GM23338 (cell line): ENCODE measurements at regions not wholly inside any gene's neighbourhood (a gene's known extent, or its start where the extent isn't known, plus 50 kb on each side); places are given as distances from the start of the nearest gene placed in this dataset.

Source experiments
- ATAC-seq: fragments of 200-7000 bp; cut with Tn5 transposase; 3 replicates; pipeline ENCODE4 v1.9.1; 2020
- DNase-seq: peaks from one replicate; pipeline ENCODE4 v3.0.0-alpha.2; 2015; ENCODE audit warnings: low spot score
- H2AFZ ChIP-seq: fragments of 200-600 bp; sonication (generic); 2 replicates; pipeline ENCODE4 v1.8.0; 2016; ENCODE audit warnings: antibody characterized with exemption, mild to moderate bottlenecking, moderate library complexity
- H3F3A ChIP-seq: fragments of 200-600 bp; sonication (generic); replicated peaks from 2 replicates; pipeline ENCODE4 v1.8.0; 2017; ENCODE audit warnings: antibody characterized with exemption, mixed run types, low read depth
- H3K27ac ChIP-seq: fragments of 200-600 bp; sonication (generic); 2 replicates; pipeline ENCODE4 v1.6.1; 2016; ENCODE audit warnings: low read depth
- H3K27me3 ChIP-seq: fragments of 200-600 bp; sonication (generic); 2 replicates; pipeline ENCODE4 v1.8.0; 2016; ENCODE audit warnings: mild to moderate bottlenecking, mixed run types, moderate library complexity; ENCODE audit not compliant: insufficient read depth
- H3K36me3 ChIP-seq: fragments of 200-600 bp; sonication (generic); 2 replicates; pipeline ENCODE4 v1.8.0; 2016; ENCODE audit warnings: mild to moderate bottlenecking; ENCODE audit not compliant: insufficient read depth
- H3K4me1 ChIP-seq: fragments of 200-600 bp; sonication (generic); 2 replicates; pipeline ENCODE4 v1.8.0; 2016; ENCODE audit warnings: mild to moderate bottlenecking, moderate library complexity; ENCODE audit not compliant: insufficient read depth
- H3K4me2 ChIP-seq: fragments of 200-600 bp; sonication (generic); 2 replicates; pipeline ENCODE4 v1.7.1; 2017; ENCODE audit warnings: mixed run types
- H3K4me3 ChIP-seq: fragments of 200-600 bp; sonication (generic); 2 replicates; pipeline ENCODE4 v1.6.1; 2016; ENCODE audit warnings: mixed run types
- H3K79me2 ChIP-seq: fragments of 200-600 bp; sonication (generic); replicated peaks from 2 replicates; pipeline ENCODE4 v1.8.0; 2017; ENCODE audit warnings: mild to moderate bottlenecking; ENCODE audit not compliant: insufficient read depth
- H3K9me2 ChIP-seq: fragments of 200-600 bp; sonication (generic); 2 replicates; pipeline ENCODE4 v1.8.0; 2017; ENCODE audit not compliant: insufficient read depth
- H4K20me1 ChIP-seq: fragments of 200-600 bp; sonication (generic); replicated peaks from 2 replicates; pipeline ENCODE4 v1.8.0; 2017; ENCODE audit warnings: mild to moderate bottlenecking; ENCODE audit not compliant: insufficient read depth
- H3K27ac Mint-ChIP-seq: 2 replicates; pipeline ENCODE4 v1.8.0; 2020; ENCODE audit warnings: inconsistent platforms, mild to moderate bottlenecking, moderate library complexity, mixed read lengths
- H3K27me3 Mint-ChIP-seq: 3 replicates; pipeline ENCODE4 v1.8.0; 2022; ENCODE audit warnings: low read depth, mild to moderate bottlenecking, moderate library complexity, mixed read lengths, inconsistent platforms; ENCODE audit not compliant: insufficient read depth, poor library complexity
- H3K36me3 Mint-ChIP-seq: 3 replicates; pipeline ENCODE4 v1.8.0; 2021; ENCODE audit warnings: low read depth, mild to moderate bottlenecking, inconsistent platforms, moderate library complexity, mixed read lengths
- H3K4me1 Mint-ChIP-seq: 3 replicates; pipeline ENCODE4 v1.8.0; 2020; ENCODE audit warnings: mild to moderate bottlenecking, inconsistent platforms, mixed read lengths
- H3K4me3 Mint-ChIP-seq: 3 replicates; pipeline ENCODE4 v1.8.0; 2021; ENCODE audit warnings: moderate library complexity, mild to moderate bottlenecking, inconsistent platforms, mixed read lengths
- H3K9me3 Mint-ChIP-seq: 3 replicates; pipeline ENCODE4 v1.8.0; 2020; ENCODE audit warnings: moderate library complexity, mild to moderate bottlenecking, inconsistent platforms, mixed read lengths
- CREB1 ChIP-seq: fragments of 250-450 bp; sonication (Bioruptor Pico); IDR thresholded peaks from 2 replicates; pipeline ENCODE4 v1.5.0; 2020; ENCODE audit warnings: low read depth, mild to moderate bottlenecking, moderate library complexity
- EZH2 ChIP-seq: fragments of 200-600 bp; sonication (generic); IDR thresholded peaks from one replicate; pipeline ENCODE4 v1.8.0; 2017; ENCODE audit warnings: antibody characterized with exemption, mild to moderate bottlenecking, low read depth; ENCODE audit not compliant: unreplicated experiment
- EZH2phosphoT487 ChIP-seq: fragments of 200-600 bp; sonication (generic); IDR thresholded peaks from one replicate; pipeline ENCODE4 v1.8.1; 2018; ENCODE audit warnings: antibody characterized with exemption; ENCODE audit not compliant: unreplicated experiment
- JUNB ChIP-seq: IDR thresholded peaks from one replicate; pipeline ENCODE4 v1.6.1; 2016; ENCODE audit warnings: antibody characterized with exemption; ENCODE audit not compliant: unreplicated experiment
- POLR2AphosphoS5 ChIP-seq: IDR thresholded peaks from 2 replicates; pipeline ENCODE4 v1.6.1; 2016; ENCODE audit warnings: antibody characterized with exemption, low read depth
- ZNF331 ChIP-seq: fragments of 250-450 bp; sonication (Bioruptor Pico); IDR thresholded peaks from 2 replicates; pipeline ENCODE4 v1.5.0; 2020; ENCODE audit warnings: low read depth, mild to moderate bottlenecking, moderate library complexity
- TF ChIP-seq, protein P1 (sequence below), 2 experiments: fragments of 200-600 bp in 1 of 2; sonication (generic) in 1 of 2; conservative IDR thresholded peaks; 2 replicates each; pipeline versions ENCODE4 v1.5.1 to v1.6.1; 2016 to 2017; ENCODE audit warnings: antibody characterized with exemption in 2 of 2, low read depth in 2 of 2, mild to moderate bottlenecking in 2 of 2, moderate library complexity in 1 of 2
- TF ChIP-seq, protein P2 (sequence below): IDR thresholded peaks from one replicate; pipeline ENCODE4 v1.6.1; 2018; ENCODE audit warnings: antibody characterized with exemption; ENCODE audit not compliant: unreplicated experiment
- TF ChIP-seq, protein P3 (sequence below): IDR thresholded peaks from 2 replicates; pipeline ENCODE4 v1.6.1; 2016; ENCODE audit warnings: antibody characterized with exemption
- TF ChIP-seq, protein P4 (sequence below): fragments of 250-450 bp; sonication (Bioruptor Pico); IDR thresholded peaks from 2 replicates; pipeline ENCODE4 v1.5.0; 2020; ENCODE audit warnings: mild to moderate bottlenecking, moderate library complexity

DNA sequence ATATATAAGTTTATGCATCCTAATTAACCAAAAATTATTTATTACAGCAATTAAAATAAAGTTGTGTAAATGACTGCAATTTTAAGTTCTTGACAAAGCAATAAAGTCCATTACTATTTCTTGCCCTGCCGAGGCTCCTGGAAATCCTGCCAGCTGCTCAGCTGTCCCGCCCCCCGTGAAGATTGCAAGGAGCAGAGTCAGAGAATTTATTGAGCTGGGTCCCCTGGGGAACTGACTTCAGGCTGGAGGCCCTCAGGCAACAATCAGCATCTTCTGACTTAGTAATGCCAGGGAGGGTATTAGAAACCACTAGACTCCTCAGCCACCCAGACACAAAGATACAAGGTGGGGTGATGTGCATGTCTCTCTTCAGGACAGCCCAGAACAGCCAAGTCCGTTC lies 92.3 kb downstream of the EDN3 start:
- Histone ChIP-seq H3K4me2 (no peak overlapping the region), H3K27me3 (no peaks in the 10 kb centered on the region), H3K4me3 (no peak overlapping the region), H2AFZ (no peak overlapping the region), H3F3A (no peaks in the 10 kb centered on the region), H4K20me1 (no peaks in the 10 kb centered on the region), H3K4me1 (no peaks in the 10 kb centered on the region), H3K27ac (no peak overlapping the region), H3K79me2 (no peaks in the 10 kb centered on the region), H3K9me2 (0 out of 2 replicates have a peak, but pooled peaks cover 2% of the 10 kb centered on the region), H3K36me3 (no peaks in the 10 kb centered on the region)
- Mint-ChIP-seq H3K27me3 (peaks cover 9% of the 10 kb centered on the region), H3K27ac (no peak overlapping the region), H3K4me3 (no peak overlapping the region), H3K4me1 (no peaks in the 10 kb centered on the region), H3K9me3 (no peaks in the 10 kb centered on the region; the same call in 1 of the 3 replicates), H3K36me3 (no peaks in the 10 kb centered on the region; the same call in 2 of the 3 replicates)
- TF ChIP-seq, protein P1, sequence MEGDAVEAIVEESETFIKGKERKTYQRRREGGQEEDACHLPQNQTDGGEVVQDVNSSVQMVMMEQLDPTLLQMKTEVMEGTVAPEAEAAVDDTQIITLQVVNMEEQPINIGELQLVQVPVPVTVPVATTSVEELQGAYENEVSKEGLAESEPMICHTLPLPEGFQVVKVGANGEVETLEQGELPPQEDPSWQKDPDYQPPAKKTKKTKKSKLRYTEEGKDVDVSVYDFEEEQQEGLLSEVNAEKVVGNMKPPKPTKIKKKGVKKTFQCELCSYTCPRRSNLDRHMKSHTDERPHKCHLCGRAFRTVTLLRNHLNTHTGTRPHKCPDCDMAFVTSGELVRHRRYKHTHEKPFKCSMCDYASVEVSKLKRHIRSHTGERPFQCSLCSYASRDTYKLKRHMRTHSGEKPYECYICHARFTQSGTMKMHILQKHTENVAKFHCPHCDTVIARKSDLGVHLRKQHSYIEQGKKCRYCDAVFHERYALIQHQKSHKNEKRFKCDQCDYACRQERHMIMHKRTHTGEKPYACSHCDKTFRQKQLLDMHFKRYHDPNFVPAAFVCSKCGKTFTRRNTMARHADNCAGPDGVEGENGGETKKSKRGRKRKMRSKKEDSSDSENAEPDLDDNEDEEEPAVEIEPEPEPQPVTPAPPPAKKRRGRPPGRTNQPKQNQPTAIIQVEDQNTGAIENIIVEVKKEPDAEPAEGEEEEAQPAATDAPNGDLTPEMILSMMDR (conservative IDR thresholded peaks at IDR 0.05; ENCODE audit: low read depth in 2 of 2) = no peak
- no peak for TF ChIP-seq POLR2AphosphoS5
- no peak for TF ChIP-seq ZNF331 (CRISPR knock-in tag)
- TF ChIP-seq, protein P2, sequence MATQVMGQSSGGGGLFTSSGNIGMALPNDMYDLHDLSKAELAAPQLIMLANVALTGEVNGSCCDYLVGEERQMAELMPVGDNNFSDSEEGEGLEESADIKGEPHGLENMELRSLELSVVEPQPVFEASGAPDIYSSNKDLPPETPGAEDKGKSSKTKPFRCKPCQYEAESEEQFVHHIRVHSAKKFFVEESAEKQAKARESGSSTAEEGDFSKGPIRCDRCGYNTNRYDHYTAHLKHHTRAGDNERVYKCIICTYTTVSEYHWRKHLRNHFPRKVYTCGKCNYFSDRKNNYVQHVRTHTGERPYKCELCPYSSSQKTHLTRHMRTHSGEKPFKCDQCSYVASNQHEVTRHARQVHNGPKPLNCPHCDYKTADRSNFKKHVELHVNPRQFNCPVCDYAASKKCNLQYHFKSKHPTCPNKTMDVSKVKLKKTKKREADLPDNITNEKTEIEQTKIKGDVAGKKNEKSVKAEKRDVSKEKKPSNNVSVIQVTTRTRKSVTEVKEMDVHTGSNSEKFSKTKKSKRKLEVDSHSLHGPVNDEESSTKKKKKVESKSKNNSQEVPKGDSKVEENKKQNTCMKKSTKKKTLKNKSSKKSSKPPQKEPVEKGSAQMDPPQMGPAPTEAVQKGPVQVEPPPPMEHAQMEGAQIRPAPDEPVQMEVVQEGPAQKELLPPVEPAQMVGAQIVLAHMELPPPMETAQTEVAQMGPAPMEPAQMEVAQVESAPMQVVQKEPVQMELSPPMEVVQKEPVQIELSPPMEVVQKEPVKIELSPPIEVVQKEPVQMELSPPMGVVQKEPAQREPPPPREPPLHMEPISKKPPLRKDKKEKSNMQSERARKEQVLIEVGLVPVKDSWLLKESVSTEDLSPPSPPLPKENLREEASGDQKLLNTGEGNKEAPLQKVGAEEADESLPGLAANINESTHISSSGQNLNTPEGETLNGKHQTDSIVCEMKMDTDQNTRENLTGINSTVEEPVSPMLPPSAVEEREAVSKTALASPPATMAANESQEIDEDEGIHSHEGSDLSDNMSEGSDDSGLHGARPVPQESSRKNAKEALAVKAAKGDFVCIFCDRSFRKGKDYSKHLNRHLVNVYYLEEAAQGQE = no peak
- no peak for TF ChIP-seq EZH2phosphoT487
- TF ChIP-seq, protein P3, sequence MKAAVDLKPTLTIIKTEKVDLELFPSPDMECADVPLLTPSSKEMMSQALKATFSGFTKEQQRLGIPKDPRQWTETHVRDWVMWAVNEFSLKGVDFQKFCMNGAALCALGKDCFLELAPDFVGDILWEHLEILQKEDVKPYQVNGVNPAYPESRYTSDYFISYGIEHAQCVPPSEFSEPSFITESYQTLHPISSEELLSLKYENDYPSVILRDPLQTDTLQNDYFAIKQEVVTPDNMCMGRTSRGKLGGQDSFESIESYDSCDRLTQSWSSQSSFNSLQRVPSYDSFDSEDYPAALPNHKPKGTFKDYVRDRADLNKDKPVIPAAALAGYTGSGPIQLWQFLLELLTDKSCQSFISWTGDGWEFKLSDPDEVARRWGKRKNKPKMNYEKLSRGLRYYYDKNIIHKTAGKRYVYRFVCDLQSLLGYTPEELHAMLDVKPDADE = no peak
- TF ChIP-seq JUNB = no peak
- TF ChIP-seq, protein P4, sequence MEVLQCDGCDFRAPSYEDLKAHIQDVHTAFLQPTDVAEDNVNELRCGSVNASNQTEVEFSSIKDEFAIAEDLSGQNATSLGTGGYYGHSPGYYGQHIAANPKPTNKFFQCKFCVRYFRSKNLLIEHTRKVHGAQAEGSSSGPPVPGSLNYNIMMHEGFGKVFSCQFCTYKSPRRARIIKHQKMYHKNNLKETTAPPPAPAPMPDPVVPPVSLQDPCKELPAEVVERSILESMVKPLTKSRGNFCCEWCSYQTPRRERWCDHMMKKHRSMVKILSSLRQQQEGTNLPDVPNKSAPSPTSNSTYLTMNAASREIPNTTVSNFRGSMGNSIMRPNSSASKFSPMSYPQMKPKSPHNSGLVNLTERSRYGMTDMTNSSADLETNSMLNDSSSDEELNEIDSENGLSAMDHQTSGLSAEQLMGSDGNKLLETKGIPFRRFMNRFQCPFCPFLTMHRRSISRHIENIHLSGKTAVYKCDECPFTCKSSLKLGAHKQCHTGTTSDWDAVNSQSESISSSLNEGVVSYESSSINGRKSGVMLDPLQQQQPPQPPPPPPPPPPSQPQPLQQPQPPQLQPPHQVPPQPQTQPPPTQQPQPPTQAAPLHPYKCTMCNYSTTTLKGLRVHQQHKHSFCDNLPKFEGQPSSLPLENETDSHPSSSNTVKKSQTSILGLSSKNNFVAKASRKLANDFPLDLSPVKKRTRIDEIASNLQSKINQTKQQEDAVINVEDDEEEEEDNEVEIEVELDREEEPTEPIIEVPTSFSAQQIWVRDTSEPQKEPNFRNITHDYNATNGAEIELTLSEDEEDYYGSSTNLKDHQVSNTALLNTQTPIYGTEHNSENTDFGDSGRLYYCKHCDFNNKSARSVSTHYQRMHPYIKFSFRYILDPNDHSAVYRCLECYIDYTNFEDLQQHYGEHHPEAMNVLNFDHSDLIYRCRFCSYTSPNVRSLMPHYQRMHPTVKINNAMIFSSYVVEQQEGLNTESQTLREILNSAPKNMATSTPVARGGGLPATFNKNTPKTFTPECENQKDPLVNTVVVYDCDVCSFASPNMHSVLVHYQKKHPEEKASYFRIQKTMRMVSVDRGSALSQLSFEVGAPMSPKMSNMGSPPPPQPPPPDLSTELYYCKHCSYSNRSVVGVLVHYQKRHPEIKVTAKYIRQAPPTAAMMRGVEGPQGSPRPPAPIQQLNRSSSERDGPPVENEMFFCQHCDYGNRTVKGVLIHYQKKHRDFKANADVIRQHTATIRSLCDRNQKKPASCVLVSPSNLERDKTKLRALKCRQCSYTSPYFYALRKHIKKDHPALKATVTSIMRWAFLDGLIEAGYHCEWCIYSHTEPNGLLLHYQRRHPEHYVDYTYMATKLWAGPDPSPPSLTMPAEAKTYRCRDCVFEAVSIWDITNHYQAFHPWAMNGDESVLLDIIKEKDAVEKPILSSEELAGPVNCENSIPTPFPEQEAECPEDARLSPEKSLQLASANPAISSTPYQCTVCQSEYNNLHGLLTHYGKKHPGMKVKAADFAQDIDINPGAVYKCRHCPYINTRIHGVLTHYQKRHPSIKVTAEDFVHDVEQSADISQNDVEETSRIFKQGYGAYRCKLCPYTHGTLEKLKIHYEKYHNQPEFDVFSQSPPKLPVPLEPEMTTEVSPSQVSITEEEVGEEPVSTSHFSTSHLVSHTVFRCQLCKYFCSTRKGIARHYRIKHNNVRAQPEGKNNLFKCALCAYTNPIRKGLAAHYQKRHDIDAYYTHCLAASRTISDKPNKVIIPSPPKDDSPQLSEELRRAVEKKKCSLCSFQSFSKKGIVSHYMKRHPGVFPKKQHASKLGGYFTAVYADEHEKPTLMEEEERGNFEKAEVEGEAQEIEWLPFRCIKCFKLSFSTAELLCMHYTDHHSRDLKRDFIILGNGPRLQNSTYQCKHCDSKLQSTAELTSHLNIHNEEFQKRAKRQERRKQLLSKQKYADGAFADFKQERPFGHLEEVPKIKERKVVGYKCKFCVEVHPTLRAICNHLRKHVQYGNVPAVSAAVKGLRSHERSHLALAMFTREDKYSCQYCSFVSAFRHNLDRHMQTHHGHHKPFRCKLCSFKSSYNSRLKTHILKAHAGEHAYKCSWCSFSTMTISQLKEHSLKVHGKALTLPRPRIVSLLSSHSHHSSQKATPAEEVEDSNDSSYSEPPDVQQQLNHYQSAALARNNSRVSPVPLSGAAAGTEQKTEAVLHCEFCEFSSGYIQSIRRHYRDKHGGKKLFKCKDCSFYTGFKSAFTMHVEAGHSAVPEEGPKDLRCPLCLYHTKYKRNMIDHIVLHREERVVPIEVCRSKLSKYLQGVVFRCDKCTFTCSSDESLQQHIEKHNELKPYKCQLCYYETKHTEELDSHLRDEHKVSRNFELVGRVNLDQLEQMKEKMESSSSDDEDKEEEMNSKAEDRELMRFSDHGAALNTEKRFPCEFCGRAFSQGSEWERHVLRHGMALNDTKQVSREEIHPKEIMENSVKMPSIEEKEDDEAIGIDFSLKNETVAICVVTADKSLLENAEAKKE (CRISPR knock-in tag) = no peak
- no peak for TF ChIP-seq EZH2
- no peak for TF ChIP-seq CREB1 (CRISPR knock-in tag)
- ATAC-seq (no peak), DNase-seq (no peak)
